GM18870 (cell line): ENCODE measurements at regions not wholly inside any gene's neighbourhood (a gene's known extent, or its start where the extent isn't known, plus 50 kb on each side); places are given as distances from the start of the nearest gene placed in this dataset.
"Not testable (repeated sequence)": the region's sequence is repeated elsewhere in the genome, so short reads cannot be mapped to it uniquely, and the experiment has no call there.

Source experiments
- ATAC-seq: cut with Tn5 transposase; IDR thresholded peaks from one replicate; pipeline ENCODE4 v1.9.1; 2021; ENCODE audit warnings: moderate library complexity; ENCODE audit not compliant: unreplicated experiment

GRCh38 chr3:177493091-177493490, 295.8 kb upstream of the TBL1XR1 start:
- no peak for ATAC-seq

- no peak for ATAC-seq
Measured at GRCh38 chr3:177494216-177494615, 296.9 kb upstream of the TBL1XR1 start.

GRCh38 chr3:177495566-177495965, 298.3 kb upstream of the TBL1XR1 start:
- no peak for ATAC-seq

- no peak for ATAC-seq
Measured at GRCh38 chr3:177498037-177498857, 301.0 kb upstream of the TBL1XR1 start.

- not testable (repeated sequence) for ATAC-seq
Measured at GRCh38 chr3:177499039-177499438, 301.8 kb upstream of the TBL1XR1 start.

GRCh38 chr3:177499779-177500423, 302.6 kb upstream of the TBL1XR1 start:
- no peak for ATAC-seq

- no peak for ATAC-seq
Measured at GRCh38 chr3:177510693-177511216, 313.5 kb upstream of the TBL1XR1 start.

- ATAC-seq: no peak
Measured at GRCh38 chr3:177512945-177513814, 315.9 kb upstream of the TBL1XR1 start.

GRCh38 chr3:177513815-177514610, 316.7 kb upstream of the TBL1XR1 start:
- ATAC-seq: no peak

- no peak for ATAC-seq
Measured at GRCh38 chr3:177514611-177515499, 317.6 kb upstream of the TBL1XR1 start.

- no peak for ATAC-seq
Measured at GRCh38 chr3:177515786-177516157, 318.5 kb upstream of the TBL1XR1 start.

GRCh38 chr3:177516158-177517011, 319.1 kb upstream of the TBL1XR1 start:
- no peak for ATAC-seq

GRCh38 chr3:177517906-177518305, 320.6 kb upstream of the TBL1XR1 start:
- ATAC-seq: no peak

- ATAC-seq: no peak
Measured at GRCh38 chr3:177519588-177519987, 322.3 kb upstream of the TBL1XR1 start.

GRCh38 chr3:177521305-177521704, 324.0 kb upstream of the TBL1XR1 start:
- ATAC-seq: no peak

GRCh38 chr3:177522051-177522450, 324.8 kb upstream of the TBL1XR1 start:
- ATAC-seq: no peak

GRCh38 chr3:177523067-177523675, 325.9 kb upstream of the TBL1XR1 start:
- no peak for ATAC-seq

- no peak for ATAC-seq
Measured at GRCh38 chr3:177523872-177524438, 326.7 kb upstream of the TBL1XR1 start.
